KMS-11 (cell line): ENCODE measurements at regions not wholly inside any gene's neighbourhood (a gene's known extent, or its start where the extent isn't known, plus 50 kb on each side); places are given as distances from the start of the nearest gene placed in this dataset.

Source experiments
- H2AFZ ChIP-seq: fragments of 200-600 bp; sonication (generic); 2 replicates; pipeline ENCODE4 v1.6.1; 2016; ENCODE audit warnings: antibody characterized with exemption, mixed run types, low read depth
- H3K27ac ChIP-seq: fragments of 200-600 bp; sonication (generic); 2 replicates; pipeline ENCODE4 v1.6.1; 2016; ENCODE audit warnings: mild to moderate bottlenecking, mixed run types
- H3K27me3 ChIP-seq: fragments of 200-600 bp; sonication (generic); 2 replicates; pipeline ENCODE4 v1.6.1; 2017; ENCODE audit warnings: mild to moderate bottlenecking, low read depth, mixed run types, moderate library complexity; ENCODE audit not compliant: insufficient read depth
- H3K36me3 ChIP-seq: fragments of 200-600 bp; sonication (generic); 2 replicates; pipeline ENCODE4 v1.6.1; 2017; ENCODE audit warnings: mild to moderate bottlenecking, mixed run types; ENCODE audit not compliant: insufficient read depth
- H3K4me1 ChIP-seq: fragments of 200-600 bp; sonication (generic); 2 replicates; pipeline ENCODE4 v1.6.1; 2016; ENCODE audit warnings: mild to moderate bottlenecking, low read depth, mixed run types; ENCODE audit not compliant: poor library complexity, severe bottlenecking
- H3K4me2 ChIP-seq: fragments of 200-600 bp; sonication (generic); 2 replicates; pipeline ENCODE4 v1.7.0; 2016; ENCODE audit warnings: mild to moderate bottlenecking, mixed run types
- H3K4me3 ChIP-seq: fragments of 200-600 bp; sonication (generic); IDR thresholded peaks from 2 replicates; pipeline ENCODE4 v1.6.1; 2017; ENCODE audit warnings: low read depth, low read length, mixed read lengths; ENCODE audit not compliant: insufficient read depth
- H3K79me2 ChIP-seq: fragments of 200-600 bp; sonication (generic); 2 replicates; pipeline ENCODE4 v1.6.1; 2016; ENCODE audit warnings: low read depth, mixed run types; ENCODE audit not compliant: insufficient read depth
- H3K9ac ChIP-seq: fragments of 200-600 bp; sonication (generic); 2 replicates; pipeline ENCODE4 v1.6.1; 2016; ENCODE audit warnings: mild to moderate bottlenecking, mixed run types
- H4K20me1 ChIP-seq: fragments of 200-600 bp; sonication (generic); 2 replicates; pipeline ENCODE4 v1.6.1; 2016; ENCODE audit warnings: mild to moderate bottlenecking, mixed run types; ENCODE audit not compliant: insufficient read depth
- TF ChIP-seq, protein P1 (sequence below): fragments of 200-600 bp; sonication (generic); conservative IDR thresholded peaks from 2 replicates; pipeline ENCODE4 v1.6.1; 2017; ENCODE audit warnings: low read depth, mild to moderate bottlenecking, antibody characterized with exemption, low read length, moderate library complexity, mixed read lengths

DNA sequence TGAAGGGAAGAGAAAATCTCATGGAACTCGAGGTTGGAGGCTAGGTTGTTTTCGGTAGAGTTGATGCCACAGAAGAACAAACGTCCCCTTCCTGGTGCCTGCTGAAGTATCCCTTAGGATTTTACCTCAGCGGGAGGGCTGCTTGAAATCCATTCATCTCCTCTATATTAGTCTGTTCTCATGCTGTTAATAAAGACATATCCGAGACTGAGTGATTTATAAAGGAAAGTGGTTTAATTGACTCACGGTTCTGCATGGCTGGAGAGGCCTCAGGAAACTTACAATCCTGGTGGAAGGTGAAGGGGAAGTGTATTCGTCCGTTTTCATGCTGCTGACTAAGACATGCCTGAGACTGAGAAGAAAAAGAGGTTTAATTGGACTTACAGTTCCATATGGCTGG lies 413.5 kb downstream of the NPHP4 start:
- TF ChIP-seq, protein P1, sequence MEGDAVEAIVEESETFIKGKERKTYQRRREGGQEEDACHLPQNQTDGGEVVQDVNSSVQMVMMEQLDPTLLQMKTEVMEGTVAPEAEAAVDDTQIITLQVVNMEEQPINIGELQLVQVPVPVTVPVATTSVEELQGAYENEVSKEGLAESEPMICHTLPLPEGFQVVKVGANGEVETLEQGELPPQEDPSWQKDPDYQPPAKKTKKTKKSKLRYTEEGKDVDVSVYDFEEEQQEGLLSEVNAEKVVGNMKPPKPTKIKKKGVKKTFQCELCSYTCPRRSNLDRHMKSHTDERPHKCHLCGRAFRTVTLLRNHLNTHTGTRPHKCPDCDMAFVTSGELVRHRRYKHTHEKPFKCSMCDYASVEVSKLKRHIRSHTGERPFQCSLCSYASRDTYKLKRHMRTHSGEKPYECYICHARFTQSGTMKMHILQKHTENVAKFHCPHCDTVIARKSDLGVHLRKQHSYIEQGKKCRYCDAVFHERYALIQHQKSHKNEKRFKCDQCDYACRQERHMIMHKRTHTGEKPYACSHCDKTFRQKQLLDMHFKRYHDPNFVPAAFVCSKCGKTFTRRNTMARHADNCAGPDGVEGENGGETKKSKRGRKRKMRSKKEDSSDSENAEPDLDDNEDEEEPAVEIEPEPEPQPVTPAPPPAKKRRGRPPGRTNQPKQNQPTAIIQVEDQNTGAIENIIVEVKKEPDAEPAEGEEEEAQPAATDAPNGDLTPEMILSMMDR: no peak
- Histone ChIP-seq H3K4me2 (no peak overlapping the region), H3K27ac (no peak overlapping the region), H2AFZ (no peak overlapping the region), H4K20me1 (no peaks in the 10 kb centered on the region), H3K4me3 (no peak overlapping the region), H3K36me3 (no peaks in the 10 kb centered on the region), H3K27me3 (no peaks in the 10 kb centered on the region; the same call in 1 of the 2 replicates), H3K79me2 (no peaks in the 10 kb centered on the region), H3K4me1 (no peaks in the 10 kb centered on the region), H3K9ac (no peak overlapping the region)

GRCh38 chr1:5577255-5578040 lies 414.8 kb downstream of the NPHP4 start:
- no peaks in the 10 kb centered on the region for H3K79me2 ChIP-seq
- TF ChIP-seq, protein P1: no peak
- H3K4me2 ChIP-seq: no peak overlapping the region
- H3K36me3 ChIP-seq: no peaks in the 10 kb centered on the region
- no peak overlapping the region for H2AFZ ChIP-seq
- H3K4me1 ChIP-seq: no peaks in the 10 kb centered on the region
- no peak overlapping the region for H3K27ac ChIP-seq
- no peaks in the 10 kb centered on the region for H4K20me1 ChIP-seq
- no peak overlapping the region for H3K4me3 ChIP-seq
- no peaks in the 10 kb centered on the region; the same call in 1 of the 2 replicates for H3K27me3 ChIP-seq
- H3K9ac ChIP-seq: no peak overlapping the region

GRCh38 chr1:5576673-5577065 lies 415.6 kb downstream of the NPHP4 start:
- H3K27me3 ChIP-seq: no peaks in the 10 kb centered on the region; the same call in 1 of the 2 replicates

GRCh38 chr1:5576011-5576672 lies 416.1 kb downstream of the NPHP4 start:
- no peak overlapping the region for H2AFZ ChIP-seq
- no peaks in the 10 kb centered on the region for H3K36me3 ChIP-seq
- H3K4me1 ChIP-seq: no peaks in the 10 kb centered on the region
- no peak overlapping the region for H3K4me2 ChIP-seq
- no peaks in the 10 kb centered on the region for H4K20me1 ChIP-seq
- no peak overlapping the region for H3K9ac ChIP-seq
- no peaks in the 10 kb centered on the region; the same call in 1 of the 2 replicates for H3K27me3 ChIP-seq
- no peaks in the 10 kb centered on the region for H3K79me2 ChIP-seq
- TF ChIP-seq, protein P1: no peak
- H3K27ac ChIP-seq: no peak overlapping the region
- no peak overlapping the region for H3K4me3 ChIP-seq

More at GRCh38 chr1:5576673-5577065, 415.6 kb downstream of the NPHP4 start:
- Histone ChIP-seq H2AFZ (no peak overlapping the region), H3K27ac (no peak overlapping the region), H4K20me1 (no peaks in the 10 kb centered on the region), H3K4me3 (no peak overlapping the region), H3K36me3 (no peaks in the 10 kb centered on the region), H3K4me1 (no peaks in the 10 kb centered on the region), H3K4me2 (no peak overlapping the region), H3K79me2 (no peaks in the 10 kb centered on the region), H3K9ac (no peak overlapping the region)
- TF ChIP-seq, protein P1: no peak
